Inflammatory macrophage (primary cell): ENCODE measurements at regions not wholly inside any gene's neighbourhood (a gene's known extent, or its start where the extent isn't known, plus 50 kb on each side); places are given as distances from the start of the nearest gene placed in this dataset.

ENCODE experiments used
- DNase-seq, 2 donors: peaks; one replicate each; pipeline ENCODE4 v3.0.0-alpha.2; 2020 to 2022

DNA sequence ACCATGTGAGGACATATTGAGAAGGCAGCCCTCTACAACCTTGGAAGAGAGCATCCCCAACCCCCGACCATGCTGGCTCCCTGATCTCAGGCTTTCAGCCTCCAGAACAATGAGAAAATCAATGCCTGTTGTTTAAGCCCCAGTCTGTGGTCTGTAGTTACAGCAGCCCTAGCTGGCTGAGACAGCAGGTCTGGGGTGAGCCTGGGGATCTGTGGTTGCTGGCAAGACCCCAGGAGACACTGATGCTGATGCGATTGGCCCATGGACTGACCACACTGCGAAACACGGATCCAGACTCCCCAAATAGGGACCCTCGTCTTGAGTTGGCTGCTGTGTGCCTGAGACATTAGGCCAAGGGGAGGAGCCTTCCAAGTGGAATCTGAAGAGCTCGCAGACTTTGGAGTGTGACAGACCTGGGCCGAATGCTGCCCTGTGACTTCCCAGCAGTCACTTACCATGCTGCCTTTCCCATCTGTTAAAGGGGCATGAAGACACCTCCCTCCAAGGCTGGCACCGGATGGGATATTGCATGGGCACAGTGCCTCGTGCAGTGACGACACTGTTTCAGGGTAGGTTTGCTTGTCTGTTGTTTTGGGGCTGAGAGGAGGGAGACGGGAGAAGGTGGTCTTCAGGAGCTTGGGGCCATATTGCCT lies 147.8 kb upstream of the RPL38 start:
- DNase-seq = no peak

DNA sequence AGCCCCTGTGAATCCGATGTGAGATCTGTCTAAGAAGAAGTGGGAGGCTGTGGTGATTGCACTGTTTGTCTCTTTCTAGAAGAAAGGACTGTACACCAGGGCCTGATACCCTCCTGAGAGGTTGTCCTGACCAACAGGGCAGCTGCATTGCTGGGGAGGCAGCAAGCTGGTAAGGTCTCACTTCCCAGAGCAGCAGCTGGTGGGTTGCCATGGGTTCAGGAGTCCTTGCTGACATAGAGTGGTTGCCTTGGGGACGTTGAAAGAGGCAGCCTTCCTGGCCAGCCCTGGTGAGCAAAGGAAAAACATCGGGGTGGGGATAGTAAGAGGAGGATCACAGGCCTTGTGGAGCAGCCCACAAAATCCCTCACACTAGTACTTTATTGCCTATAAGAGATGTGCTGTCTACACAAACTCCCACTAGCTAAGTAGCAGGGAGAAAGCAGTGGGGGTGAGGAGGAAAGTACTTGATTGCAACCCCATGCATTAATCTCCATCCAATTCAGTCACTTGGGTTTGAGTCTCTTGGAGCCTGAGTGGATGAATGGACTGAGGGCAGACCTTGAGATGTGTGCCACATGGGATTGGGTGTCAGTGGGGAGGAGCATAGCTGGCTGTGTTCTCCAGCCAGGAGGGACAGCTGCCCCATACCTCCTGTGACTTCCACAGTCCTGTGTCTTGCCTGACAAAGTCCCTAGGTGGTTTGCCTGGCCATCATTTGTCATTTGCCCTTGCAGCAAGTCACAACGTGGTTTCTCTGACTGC lies 143.8 kb upstream of the RPL38 start:
- DNase-seq = no peak

DNA sequence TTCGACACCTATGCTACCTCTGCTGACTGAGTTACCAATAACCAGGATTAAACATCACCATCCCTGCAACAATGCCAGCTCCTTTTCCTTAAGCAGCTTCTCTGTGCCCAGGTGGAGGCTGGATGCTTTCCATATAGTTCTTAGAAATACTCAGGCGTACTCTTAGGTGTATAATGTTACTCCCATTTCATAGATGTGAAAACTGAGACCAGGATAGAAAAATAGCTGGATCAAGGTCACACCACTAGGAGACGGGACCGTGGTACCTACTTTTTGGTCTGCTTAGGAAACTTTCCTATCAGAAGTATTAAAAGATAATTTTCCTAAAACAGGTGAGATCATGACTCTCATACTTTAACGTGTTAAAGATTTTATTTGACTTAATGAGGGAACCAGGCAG lies 141.7 kb upstream of the RPL38 start:
- no peak for DNase-seq

DNA sequence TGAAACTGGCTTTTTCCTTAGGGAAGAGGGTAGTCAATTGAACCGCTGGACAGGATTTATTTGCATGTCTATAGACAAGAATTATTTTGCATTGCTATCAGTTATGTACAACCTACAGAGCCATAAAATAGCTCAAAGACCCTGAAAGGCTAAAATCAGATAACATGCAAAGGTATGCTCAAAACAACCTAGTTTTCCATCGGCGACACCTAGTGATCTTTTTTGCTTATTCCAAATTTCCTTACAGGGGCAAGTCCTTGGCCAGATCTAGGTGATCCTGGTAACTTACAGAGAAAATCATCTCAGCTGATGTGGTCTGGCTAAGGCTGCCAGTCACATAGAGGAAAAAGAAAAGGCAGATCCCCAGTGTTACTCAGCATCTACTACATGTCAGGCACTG lies 141.2 kb upstream of the RPL38 start:
- DNase-seq = no peak

DNA sequence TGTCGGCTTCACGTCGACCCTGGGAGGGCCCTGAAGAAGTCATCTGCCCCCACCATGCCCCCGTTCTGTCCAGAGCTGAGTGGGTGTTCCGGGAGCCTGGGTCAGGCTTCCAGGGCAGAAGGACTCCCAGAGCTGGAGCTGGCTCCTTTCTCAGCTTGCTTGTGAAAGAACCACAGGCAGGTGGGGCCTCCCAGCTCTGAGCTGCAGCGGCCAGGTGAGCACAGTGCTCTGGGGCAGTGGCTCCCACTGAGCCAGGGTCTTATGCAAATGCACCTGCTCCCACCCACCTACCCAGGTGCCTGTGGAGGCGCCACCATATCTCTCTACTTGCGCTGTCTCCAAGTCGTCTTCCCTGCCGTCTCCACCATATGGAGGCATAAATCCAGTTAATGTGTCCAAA lies 140.0 kb upstream of the RPL38 start:
- DNase-seq = no peak

DNA sequence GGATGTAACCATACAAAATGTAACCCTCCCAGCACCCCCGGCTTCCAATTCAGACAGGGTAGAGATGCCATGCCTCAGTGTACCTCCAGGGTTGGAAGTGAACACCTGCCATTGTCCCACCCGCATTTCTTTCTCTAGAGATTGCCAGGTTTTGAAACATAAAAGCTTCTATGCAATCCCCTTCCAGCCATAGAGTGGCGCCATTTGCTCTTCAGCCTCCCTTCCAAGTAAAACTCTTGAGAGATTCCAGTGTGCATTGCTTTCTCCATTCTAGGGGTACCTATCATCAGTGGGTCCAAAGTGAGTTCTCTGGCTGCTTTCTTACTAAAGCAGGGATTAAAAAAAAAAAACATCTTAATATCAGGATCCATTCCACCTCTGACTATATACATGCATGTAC lies 133.1 kb upstream of the RPL38 start:
- DNase-seq = no peak

DNA sequence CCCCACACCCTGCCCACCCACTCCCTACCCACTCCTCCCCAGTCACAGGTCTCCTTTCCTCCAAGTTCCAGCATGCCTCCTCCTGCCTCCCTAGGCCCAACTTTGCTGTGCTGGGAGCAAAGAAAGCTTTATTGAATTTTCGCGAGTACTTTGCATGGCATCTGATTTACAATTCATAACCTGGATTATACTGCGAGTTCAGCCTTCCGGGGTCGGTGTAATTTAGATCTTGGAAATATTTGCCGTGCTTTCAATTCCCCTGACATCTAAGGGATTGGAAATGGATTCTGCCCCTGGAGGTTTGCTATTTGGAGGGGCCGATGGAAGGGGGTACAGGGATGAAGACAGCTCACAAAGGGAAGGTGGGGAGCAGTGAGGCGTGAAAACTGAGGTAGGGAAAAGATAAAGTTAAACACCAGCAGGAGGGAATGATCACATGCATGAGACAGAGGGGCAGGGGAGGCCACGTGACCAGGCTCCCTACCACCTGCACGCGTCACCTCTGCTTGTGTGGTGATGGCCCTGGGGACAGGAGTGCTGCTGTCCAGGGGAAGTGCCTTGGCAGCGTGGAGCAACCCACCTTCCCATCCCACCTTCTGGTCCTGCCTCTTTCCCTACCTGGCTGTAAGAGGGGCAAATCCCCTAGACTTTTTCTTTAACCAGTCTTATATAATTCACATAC lies 132.3 kb upstream of the RPL38 start:
- no peak for DNase-seq

DNA sequence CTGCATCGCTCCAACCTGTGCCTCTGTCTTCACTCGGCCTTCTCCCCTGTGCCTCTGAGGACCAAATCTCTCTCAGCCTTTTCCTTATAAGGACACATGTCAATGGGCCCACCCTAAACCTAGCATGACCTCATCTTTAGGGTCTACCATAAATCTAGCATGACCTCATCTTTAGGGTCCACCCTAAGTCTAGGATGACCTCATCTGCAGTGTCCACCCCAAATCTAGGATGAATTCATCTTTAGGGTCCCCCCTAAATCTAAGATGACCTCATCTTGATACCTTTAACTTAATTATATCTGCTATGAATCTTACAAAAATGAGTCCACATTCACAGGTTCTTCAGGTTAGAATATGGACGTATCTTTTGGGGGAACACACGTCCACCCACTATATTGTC lies 131.1 kb upstream of the RPL38 start:
- DNase-seq = no peak

DNA sequence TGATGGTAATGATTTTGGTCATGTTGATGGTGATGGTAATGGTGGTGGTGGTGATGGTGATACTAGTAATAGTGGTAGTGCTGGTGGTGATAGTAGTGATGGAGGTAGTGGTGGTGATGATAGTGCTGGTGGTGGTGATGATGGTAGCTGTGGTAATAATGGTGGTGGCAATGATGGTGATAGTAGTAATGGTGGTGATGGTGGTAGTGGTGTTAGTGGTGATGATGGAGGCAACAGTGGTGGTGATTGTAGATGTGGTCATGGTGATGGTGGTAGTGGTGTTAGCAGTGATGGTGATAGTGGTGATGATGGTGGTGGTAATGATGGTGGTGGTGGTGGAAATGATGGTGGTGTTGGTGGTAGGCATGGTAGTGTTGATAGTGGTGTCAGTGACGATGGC lies 127.0 kb upstream of the RPL38 start:
- DNase-seq = no peak

DNA sequence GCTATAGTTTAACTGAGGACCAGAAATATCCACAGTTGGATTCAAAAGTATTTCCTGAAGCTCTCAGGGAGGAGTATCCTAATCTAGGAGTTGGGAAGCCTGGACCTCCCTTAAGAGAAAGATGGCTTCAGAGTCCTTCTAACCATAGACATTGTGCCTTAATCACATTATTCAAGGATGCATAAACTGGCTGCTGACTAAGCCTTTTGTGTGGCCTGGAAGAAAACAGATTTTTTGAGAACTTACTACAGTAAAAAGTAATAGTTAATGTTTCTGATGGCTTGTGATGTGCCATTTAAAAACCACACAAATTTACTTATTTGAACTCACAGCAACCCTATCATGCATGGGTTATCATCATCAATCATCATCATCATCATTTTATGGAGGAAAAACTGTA lies 126.2 kb upstream of the RPL38 start:
- no peak for DNase-seq

DNA sequence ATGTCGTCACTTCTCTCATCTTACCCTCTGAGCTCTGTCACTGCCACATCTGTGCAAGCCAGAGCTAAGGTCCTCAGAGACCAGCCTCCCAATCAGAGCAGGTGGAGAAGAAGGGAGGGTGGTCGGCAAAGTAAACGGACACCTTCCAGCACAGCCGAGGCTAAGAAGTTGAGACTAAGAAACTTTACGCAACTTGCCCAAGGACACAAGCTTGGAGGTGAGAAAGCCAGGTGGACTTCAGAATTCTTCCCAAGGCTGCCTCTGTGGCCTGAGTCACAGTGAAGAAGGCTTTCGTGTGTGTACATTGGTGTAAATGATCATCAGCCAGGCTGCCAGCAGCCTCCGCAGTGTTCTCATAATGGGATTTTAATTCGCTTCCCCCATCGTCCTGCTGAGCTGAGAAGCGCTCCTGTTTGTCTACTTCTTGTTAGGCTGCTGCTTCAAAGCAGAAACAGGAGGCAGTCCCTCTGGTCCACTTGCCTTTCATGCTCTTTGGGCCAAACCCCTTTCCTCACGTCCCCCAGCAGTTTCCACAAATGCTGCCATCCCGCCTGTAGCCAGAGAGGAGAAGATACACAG lies 125.0 kb upstream of the RPL38 start:
- DNase-seq = no peak

DNA sequence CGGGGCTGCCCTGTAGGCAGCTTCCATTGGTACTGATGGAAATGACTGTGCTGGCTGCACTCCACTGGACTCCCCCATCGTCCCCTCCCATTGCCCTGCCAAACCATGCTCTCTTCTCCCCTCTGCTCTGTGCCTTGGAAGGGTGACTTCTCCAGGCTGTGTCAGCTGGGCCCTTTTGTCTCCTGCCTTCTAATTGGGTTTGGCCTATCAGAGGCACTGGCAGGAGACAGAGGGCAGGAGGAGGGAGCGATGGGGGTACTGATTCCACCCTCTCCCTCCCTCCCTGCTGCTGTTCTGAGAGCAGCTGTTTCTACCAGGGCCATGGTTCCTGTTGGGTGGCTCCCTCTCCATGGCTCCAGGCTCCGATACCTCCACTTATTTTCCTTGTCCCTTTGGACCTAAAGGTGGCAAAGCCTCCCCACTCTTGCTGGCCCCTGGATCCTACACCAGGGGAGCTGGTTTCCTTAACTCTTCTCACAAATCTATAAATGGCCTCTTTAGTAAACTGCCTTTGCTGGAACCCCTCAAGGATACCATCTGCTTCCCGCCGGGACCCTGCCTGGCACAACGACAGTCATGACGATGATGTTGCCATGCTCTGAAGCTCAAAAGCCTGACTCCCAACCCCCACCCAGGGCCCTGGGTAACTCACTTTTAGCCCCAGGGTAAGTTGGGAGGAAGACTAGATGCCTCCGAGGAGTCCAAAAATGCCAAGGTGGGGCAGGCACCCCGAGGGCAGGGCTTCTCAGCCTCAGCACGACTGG lies 123.8 kb upstream of the RPL38 start:
- no peak for DNase-seq

DNA sequence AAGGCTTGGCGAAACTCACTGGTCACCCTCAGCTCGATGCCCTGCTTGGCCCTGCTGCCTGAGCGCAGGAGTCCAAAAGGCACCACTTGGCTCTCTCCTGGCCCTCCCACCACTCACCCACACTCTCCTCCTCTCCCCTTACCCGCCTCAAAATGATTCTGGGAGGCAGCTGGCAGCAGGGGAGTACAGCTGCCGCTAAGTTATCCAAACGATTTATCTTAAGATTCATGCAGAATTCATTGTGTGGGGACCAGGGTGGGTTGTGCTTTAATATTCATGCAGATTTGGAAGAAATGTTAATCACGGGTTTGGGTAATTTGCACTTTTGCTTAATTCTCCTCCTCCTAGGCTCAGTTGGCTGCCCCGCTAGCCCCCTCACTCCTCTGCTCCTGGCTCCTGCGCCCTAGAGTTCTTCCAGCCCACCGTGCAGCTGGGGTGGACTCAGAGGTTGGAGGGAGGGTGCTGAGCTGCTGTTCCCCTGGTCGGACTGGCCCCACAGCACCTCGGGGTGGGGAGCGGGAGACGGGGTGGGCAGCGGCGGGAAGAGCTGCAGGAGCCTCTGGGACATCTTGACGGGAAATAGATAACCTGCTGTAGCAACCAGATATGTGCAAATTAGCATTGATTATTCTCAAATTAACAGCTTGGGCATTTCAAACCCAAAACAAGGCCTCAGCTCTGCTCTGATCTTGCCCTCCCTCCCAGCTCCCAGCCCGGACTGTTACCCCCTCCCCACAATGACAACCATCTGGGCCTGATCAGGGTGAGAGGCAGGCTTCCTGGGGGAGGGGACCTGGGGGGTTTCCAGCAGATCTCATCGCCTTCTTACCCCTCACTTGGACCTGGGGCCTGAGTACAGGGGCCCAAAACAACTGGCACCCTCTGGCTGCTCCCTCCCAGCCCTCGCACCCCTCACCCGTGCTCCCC lies 122.6 kb upstream of the RPL38 start:
- no peak for DNase-seq

DNA sequence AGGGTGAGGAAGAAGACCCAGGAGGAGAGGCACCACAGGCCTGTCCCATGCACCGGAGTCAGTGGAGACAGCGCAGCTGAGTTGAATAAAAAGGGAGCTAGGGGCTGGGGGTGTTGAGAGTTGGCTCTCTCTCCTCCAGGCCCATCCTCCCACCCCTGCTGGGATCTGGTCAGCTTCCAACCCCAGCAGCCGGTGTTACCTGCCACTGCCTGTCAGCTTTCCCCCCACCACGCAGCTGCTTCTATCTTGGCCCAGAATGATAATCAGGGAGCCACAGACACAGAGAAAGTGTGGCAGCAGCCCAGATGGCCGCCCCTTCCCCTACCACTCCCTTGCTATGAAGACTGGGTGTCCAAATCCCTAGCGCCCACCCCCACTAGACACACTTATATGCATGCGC lies 120.6 kb upstream of the RPL38 start:
- no peak for DNase-seq

DNA sequence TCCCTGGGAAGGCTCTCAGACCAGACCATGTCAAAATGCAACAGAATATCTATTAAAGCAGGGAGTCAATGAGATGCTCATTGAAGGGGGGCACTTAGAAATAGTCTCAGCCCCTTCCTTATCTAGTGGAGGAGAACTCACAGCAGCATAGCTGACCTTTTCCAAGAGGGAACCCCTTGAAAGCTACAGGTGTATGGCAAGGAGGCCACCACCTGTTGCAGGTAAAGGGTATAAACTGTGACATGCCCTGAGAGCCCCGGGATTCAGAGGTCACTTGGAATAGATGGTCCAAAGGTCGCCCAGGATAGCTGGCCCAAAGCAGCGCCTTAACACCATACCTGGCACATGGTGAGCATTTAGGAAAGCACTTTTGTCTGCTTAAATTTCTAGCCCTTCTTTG lies 120.2 kb upstream of the RPL38 start:
- DNase-seq = no peak

DNA sequence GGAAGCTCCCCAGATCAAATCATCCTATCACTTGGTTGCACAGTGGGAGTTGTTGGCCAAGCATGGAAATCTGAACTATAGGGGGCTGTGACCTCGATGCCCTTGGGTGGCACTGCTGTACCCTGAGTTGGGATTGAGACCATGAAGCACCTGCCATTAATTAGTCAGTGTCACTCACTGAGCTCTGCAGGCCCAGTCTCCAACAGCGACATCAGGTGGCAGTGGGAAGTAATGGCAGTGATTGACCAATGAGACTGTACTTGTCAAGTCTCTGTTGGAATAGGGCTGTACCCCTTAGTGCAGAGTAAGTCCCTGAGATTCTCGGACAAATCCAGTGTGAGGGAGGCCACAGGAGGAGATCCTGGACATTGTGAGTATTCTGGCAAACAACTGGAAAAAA lies 118.0 kb upstream of the RPL38 start:
- DNase-seq = peak in 1 of 2 donors; percentile 20

DNA sequence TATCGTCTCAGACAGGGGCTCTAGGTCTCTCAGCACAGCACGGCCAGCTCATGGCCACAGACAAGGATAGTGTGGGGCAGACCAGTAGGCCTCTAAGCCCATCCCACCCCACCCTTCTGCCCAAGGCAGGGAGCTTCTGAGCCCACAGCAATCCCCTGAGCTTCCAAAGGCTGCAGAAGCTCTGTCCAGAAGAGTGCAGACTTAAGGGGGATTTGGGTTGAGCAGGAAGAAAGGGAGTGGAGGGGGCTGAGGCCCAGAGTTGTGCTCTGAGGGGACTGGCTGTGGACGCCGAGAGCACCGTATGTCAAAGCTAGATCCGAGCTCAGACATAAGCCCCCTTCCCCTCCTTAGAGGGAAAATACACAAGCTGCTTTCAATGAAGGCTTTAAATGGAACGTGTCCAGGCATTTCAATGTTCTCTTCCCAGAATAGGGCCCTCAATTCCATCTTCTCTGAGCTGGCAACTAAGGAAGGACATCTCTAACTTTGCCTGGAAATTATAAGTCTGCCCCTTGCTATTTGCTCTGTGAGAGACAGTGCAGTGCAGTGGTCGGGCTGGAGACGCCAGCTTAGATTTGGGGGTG lies 116.4 kb upstream of the RPL38 start:
- no peak for DNase-seq

DNA sequence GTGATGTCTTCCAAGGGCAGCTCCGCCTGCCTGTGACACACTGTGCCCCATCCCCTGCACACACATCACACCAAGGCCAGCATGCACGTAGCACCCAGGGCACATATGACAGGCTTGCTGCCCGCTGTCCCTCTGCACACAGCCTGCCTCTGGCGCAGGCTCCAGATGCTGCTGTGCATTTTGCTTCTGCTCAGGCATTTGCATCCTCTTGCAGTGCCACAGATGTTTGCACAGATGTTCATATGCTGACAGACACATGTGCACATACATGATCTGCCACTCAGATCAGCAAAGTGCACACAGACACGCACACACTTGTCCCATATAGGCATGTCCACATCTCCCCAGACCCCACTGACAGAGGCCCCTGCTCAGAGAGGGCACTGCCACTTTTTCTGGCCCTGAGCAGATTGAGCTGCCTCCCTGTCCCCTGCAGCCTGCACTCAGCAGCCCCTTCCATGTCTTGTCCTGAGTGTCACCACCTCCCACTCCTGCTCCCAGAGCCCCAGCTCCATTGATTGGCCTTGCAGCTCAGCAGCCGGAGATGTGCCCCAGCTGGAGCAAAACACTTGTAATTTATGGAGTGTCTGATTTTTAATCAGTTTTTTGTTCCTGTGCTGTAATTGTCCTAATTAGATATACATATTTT lies 115.1 kb upstream of the RPL38 start:
- no peak for DNase-seq

DNA sequence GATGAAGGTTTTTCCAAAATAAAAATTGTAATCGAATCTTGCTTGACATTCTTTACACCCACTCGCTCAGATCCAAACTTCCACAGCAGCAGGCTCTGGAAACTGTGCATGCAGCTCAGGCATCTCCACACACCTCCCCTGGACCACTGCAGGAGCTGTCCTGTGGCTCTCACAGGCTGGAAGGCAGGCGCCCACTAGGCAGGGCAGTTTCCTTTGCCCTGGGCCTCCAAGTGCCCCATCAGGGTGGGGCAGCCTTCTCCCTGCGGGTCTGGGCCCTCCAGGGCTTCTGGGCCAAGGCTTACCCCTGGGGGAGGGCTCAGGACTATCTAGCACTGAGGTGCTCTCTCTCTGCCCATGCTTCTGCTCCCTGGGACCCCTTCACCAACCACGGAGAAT lies 114.5 kb upstream of the RPL38 start:
- DNase-seq = no peak

DNA sequence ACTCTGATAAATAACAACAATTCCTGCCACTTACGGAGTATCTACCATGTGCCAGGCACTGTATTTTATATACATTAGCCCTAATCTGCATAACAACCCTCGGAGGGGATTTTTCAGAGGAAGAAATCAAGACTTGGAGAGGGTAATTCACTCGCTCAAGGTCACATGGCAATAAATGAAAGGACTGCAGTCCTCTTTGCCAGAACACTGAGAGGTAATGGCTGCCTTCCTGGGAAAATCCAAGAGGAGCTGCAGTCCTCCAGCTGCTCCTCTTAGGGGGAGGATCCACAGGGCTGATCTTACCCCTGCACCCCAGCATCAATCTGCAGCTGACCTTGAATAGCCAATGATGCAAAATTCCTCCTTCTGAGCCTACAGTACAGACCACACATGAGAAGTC lies 114.1 kb upstream of the RPL38 start:
- no peak for DNase-seq
